Upper lobe of left lung (tissue), 4 donors: ENCODE measurements at regions not wholly inside any gene's neighbourhood (a gene's known extent, or its start where the extent isn't known, plus 50 kb on each side); places are given as distances from the start of the nearest gene placed in this dataset.

Experiments
- CTCF ChIP-seq, 6 experiments: fragments of 450-650 bp in 4 of 6; fragments of 200-600 bp in 2 of 6; sonication (generic) in 2 of 6; IDR thresholded peaks; one replicate each; pipeline ENCODE4 v1.5.1; 2016 to 2019; ENCODE audit warnings: antibody characterized with exemption in 6 of 6
- POLR2A ChIP-seq, 4 donors: fragments of 450-650 bp; IDR thresholded peaks; one replicate each; pipeline ENCODE4 v1.5.1; 2016 to 2017; ENCODE audit warnings: antibody characterized with exemption in 4 of 4, mild to moderate bottlenecking in 2 of 4

- TF ChIP-seq CTCF (IDR thresholded peaks at IDR 0.05) (no peak), POLR2A (IDR thresholded peaks at IDR 0.05) (no peak)
Measured at GRCh38 chr6:95687839-95688238, 110.5 kb downstream of the MANEA start.
